HepG2 (cell line): ENCODE measurements at regions not wholly inside any gene's neighbourhood (a gene's known extent, or its start where the extent isn't known, plus 50 kb on each side); places are given as distances from the start of the nearest gene placed in this dataset.

Experiments used
- GABPA ChIP-seq, 2 experiments: IDR thresholded peaks; 2 replicates each; pipeline ENCODE4 v1.6.1; 2011 to 2016; ENCODE audit warnings: low read depth in 2 of 2, low read length in 1 of 2, missing biosample characterization in 1 of 2, missing genetic modification characterization in 1 of 2
- KDM5B ChIP-seq: sonication (generic); formaldehyde crosslinking; IDR thresholded peaks from 2 replicates; pipeline ENCODE4 v1.4.0; 2020; ENCODE audit warnings: missing genetic modification reagents, mild to moderate bottlenecking, borderline replicate concordance
- MXI1 ChIP-seq: IDR thresholded peaks from 3 replicates; pipeline ENCODE4 v1.6.1; 2012; ENCODE audit warnings: low read depth, low read length, inconsistent platforms, borderline replicate concordance
- TAF1 ChIP-seq: sonication (generic); formaldehyde crosslinking; IDR thresholded peaks from 2 replicates; pipeline ENCODE4 v1.4.0; 2020; ENCODE audit warnings: missing genetic modification reagents
- TBP ChIP-seq: sonication (generic); formaldehyde crosslinking; IDR thresholded peaks from 2 replicates; pipeline ENCODE4 v1.5.0; 2020; ENCODE audit warnings: missing genetic modification reagents
- ZNF232 ChIP-seq: sonication (generic); formaldehyde crosslinking; IDR thresholded peaks from 2 replicates; pipeline ENCODE4 v1.4.0; 2020; ENCODE audit warnings: missing genetic modification reagents, borderline replicate concordance
- TF ChIP-seq, protein P1 (sequence below): sonication (generic); formaldehyde crosslinking; IDR thresholded peaks from 2 replicates; pipeline ENCODE4 v1.5.0; 2020; ENCODE audit warnings: mild to moderate bottlenecking, missing genetic modification reagents, moderate library complexity
- TF ChIP-seq, protein P2 (sequence below): sonication (generic); formaldehyde crosslinking; IDR thresholded peaks from 2 replicates; pipeline ENCODE4 v1.5.1; 2020; ENCODE audit warnings: missing genetic modification reagents, mild to moderate bottlenecking, borderline replicate concordance
- TF ChIP-seq, protein P3 (sequence below): sonication (generic); formaldehyde crosslinking; IDR thresholded peaks from 2 replicates; pipeline ENCODE4 v1.4.0; 2020; ENCODE audit warnings: missing genetic modification reagents

DNA sequence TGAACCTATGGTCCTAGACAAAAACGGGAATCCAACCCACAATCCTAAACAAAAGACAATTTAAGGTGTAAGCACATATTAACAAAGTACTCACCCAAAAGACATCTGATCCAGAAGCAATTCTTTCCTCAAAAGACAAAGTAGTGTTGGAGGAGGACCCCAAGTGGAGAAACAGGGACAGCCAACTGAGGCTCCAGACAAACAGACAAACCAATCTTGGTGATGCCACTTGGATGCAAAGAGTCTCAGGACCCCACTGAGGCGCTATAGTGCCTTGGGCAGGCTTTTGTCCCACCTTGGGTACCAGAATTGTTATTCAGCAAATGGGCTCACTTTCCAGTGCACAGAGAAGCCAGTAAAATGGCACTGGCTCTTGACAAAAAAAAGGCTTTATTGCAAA is 613.8 kb downstream of the DIPK2A start:
- TF ChIP-seq MXI1: no peak
- TF ChIP-seq, protein P1, sequence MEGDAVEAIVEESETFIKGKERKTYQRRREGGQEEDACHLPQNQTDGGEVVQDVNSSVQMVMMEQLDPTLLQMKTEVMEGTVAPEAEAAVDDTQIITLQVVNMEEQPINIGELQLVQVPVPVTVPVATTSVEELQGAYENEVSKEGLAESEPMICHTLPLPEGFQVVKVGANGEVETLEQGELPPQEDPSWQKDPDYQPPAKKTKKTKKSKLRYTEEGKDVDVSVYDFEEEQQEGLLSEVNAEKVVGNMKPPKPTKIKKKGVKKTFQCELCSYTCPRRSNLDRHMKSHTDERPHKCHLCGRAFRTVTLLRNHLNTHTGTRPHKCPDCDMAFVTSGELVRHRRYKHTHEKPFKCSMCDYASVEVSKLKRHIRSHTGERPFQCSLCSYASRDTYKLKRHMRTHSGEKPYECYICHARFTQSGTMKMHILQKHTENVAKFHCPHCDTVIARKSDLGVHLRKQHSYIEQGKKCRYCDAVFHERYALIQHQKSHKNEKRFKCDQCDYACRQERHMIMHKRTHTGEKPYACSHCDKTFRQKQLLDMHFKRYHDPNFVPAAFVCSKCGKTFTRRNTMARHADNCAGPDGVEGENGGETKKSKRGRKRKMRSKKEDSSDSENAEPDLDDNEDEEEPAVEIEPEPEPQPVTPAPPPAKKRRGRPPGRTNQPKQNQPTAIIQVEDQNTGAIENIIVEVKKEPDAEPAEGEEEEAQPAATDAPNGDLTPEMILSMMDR (CRISPR knock-in tag): no peak
- TF ChIP-seq, protein P2, sequence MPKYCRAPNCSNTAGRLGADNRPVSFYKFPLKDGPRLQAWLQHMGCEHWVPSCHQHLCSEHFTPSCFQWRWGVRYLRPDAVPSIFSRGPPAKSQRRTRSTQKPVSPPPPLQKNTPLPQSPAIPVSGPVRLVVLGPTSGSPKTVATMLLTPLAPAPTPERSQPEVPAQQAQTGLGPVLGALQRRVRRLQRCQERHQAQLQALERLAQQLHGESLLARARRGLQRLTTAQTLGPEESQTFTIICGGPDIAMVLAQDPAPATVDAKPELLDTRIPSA (CRISPR knock-in tag): no peak
- TF ChIP-seq TAF1 (CRISPR knock-in tag): no peak
- TF ChIP-seq TBP: no peak
- no peak for TF ChIP-seq ZNF232 (CRISPR knock-in tag)
- TF ChIP-seq, protein P3, sequence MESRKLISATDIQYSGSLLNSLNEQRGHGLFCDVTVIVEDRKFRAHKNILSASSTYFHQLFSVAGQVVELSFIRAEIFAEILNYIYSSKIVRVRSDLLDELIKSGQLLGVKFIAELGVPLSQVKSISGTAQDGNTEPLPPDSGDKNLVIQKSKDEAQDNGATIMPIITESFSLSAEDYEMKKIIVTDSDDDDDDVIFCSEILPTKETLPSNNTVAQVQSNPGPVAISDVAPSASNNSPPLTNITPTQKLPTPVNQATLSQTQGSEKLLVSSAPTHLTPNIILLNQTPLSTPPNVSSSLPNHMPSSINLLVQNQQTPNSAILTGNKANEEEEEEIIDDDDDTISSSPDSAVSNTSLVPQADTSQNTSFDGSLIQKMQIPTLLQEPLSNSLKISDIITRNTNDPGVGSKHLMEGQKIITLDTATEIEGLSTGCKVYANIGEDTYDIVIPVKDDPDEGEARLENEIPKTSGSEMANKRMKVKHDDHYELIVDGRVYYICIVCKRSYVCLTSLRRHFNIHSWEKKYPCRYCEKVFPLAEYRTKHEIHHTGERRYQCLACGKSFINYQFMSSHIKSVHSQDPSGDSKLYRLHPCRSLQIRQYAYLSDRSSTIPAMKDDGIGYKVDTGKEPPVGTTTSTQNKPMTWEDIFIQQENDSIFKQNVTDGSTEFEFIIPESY: no peak
- no peak for TF ChIP-seq KDM5B (CRISPR knock-in tag)
- TF ChIP-seq GABPA (IDR thresholded peaks at IDR 0.05; ENCODE audit: low read depth, low read length): no peak
- TF ChIP-seq GABPA (CRISPR knock-in tag; IDR thresholded peaks at IDR 0.05; ENCODE audit: low read depth): no peak
